NCI-H2227 (cell line): ENCODE measurements at regions not wholly inside any gene's neighbourhood (a gene's known extent, or its start where the extent isn't known, plus 50 kb on each side); places are given as distances from the start of the nearest gene placed in this dataset.
A peak's percentile ranks its signal among the peaks of the same experiment; 100 is the strongest.
"Not testable (repeated sequence)": the region's sequence is repeated elsewhere in the genome, so short reads cannot be mapped to it uniquely, and the experiment has no call there.

Experiments used
- DNase-seq: peaks from one replicate; lab custom pipeline; 2025; ENCODE audit not compliant: unreplicated experiment; lab: John Stamatoyannopoulos, UW

- DNase-seq, result no peak
Measured at GRCh38 chr10:30736685-30737232, 107.2 kb upstream of the LYZL2 start.

DNA sequence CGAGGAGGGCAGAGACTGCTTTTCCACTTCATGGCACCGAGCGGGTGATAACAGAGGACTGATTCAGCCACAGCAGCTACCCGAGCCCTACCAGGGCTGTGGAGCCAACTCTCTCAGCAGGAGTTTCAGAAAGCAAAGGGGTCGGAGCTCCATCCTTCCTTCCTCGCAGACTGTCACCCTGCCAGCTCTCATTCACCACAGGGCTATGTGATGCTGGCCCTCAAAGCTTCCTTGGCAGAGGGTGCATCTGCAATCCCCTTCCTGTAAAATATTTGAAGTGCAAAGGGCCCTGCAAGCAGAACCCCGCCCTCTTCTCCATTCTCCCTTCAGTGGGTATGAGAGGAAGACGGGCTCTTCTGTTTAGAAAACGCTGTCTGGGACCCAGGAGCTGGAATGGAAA is 105.3 kb upstream of the LYZL2 start:
- DNase-seq, result no peak

- no peak for DNase-seq
Measured at GRCh38 chr10:30732671-30733070, 103.1 kb upstream of the LYZL2 start.

- DNase-seq, result no peak
Measured at GRCh38 chr10:30731963-30732362, 102.4 kb upstream of the LYZL2 start.

DNA sequence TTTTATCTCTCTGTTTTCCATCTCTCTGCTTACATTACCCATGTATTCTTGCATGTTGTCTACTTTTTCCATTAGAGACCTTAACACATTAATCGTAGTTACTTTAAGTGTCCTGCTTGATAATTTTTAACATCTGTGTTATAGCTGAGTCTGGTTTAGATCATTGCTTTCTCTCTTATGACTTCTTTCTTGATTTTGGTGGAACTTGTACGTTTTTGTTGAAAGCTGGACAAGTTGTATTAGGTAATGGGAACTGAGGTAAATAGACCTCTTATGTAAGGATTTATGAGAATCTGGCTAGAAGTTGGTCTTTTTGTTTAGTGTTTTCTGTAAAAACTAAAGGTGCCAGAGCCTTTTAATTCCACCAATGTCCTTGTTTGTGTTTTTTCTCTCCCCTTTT is 100.8 kb upstream of the LYZL2 start:
- DNase-seq, result no peak

GRCh38 chr10:30728766-30729165 is 99.2 kb upstream of the LYZL2 start:
- DNase-seq, result no peak

- DNase-seq, result no peak
Measured at GRCh38 chr10:30728127-30728526, 98.6 kb upstream of the LYZL2 start.

GRCh38 chr10:30727524-30727923 is 98.0 kb upstream of the LYZL2 start:
- DNase-seq, result no peak

- DNase-seq, result peak; percentile 83
Measured at GRCh38 chr10:30726783-30727414, 97.3 kb upstream of the LYZL2 start.

- no peak for DNase-seq
Measured at GRCh38 chr10:30725661-30726060, 96.1 kb upstream of the LYZL2 start.

DNA sequence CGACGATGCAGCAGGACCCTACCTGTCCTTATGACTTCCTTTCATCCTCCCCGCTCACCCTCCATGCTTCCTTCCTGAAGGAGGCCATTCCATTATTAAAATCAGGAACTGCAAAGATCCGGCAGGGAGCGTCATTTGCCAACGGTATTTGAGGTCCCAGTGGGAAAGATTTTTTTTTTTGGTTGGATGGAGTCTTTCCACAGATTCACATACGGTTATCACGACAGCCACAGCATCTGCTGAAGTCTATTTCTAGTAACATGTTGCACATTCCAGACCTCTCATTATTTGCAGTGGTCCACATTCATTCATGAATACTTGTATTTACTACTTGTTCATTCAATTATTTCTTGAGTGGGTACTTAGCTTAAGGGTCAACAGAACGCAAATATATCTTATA is 94.7 kb upstream of the LYZL2 start:
- DNase-seq, result no peak

GRCh38 chr10:30722956-30723620 is 93.5 kb upstream of the LYZL2 start:
- DNase-seq, result no peak

DNA sequence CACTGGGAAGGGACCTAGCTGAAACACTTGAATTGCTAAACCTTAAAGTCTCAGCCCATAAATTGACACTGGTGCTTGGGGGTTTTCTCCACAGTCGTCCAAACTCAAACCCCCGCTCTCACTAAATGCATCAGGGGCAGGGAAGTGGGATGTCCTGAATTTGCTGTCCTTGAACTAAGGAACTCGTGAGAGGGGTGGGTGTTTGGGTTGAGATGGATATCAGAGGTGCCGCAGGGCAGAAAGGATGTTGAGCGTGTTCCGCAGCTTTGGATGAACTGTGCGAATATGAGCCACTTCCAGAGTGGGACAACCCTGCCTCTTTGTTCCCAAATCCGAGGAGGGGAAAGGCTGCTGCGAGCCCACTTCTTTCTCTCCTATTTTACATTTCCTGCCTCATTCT is 90.3 kb upstream of the LYZL2 start:
- DNase-seq, result no peak

- DNase-seq, result no peak
Measured at GRCh38 chr10:30709700-30710358, 80.3 kb upstream of the LYZL2 start.

DNA sequence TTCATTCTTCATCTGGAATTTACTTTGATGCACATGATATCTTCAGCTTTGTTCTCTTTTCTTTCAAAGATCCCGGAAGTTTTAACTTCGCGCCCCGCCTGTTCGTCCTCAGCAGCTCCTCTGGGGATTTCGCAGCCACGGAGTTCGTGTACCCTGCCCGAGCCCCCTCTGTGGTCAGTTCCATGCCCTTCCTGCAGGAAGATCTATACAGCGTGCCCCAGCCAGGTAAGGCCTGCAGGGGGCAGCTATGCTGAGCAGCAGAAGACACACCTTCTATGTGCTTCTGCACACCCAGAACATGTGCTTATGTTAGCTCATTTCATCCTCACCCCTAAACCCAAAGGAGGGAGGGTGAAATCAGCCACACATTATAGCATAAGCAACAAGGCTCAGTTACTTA is 79.7 kb upstream of the LYZL2 start:
- no peak for DNase-seq

DNA sequence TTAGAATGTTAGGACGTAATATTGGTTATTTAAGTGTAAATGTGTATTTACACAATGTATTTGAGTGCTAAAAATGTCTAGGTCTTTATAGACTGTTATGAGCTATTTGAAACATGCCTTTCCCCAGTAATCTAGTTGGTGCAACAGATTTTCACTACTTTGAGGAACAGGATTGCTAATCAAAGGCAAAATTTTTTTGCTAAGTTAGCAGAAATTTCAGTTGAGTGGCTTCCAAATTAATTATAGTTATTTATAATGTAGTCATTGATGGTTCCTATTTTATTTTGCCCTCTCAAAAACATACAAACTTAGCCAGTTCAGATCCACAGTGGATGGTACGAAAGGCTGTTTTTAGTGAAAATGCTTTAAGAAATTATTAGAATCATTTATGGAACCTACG is 78.7 kb upstream of the LYZL2 start:
- no peak for DNase-seq

- DNase-seq, result not testable (repeated sequence)
Measured at GRCh38 chr10:30706189-30706588, 76.6 kb upstream of the LYZL2 start.

GRCh38 chr10:30705625-30706149 is 76.1 kb upstream of the LYZL2 start:
- DNase-seq, result no peak

GRCh38 chr10:30705101-30705624 is 75.6 kb upstream of the LYZL2 start:
- DNase-seq, result no peak

- DNase-seq, result not testable (repeated sequence)
Measured at GRCh38 chr10:30704601-30705100, 75.1 kb upstream of the LYZL2 start.

GRCh38 chr10:30704026-30704600 is 74.6 kb upstream of the LYZL2 start:
- no peak for DNase-seq
